ENCODE measurements at regions not wholly inside any gene's neighbourhood (a gene's known extent, or its start where the extent isn't known, plus 50 kb on each side); places are given as distances from the start of the nearest gene placed in this dataset.

- Histone ChIP-seq H2AFZ (no peak overlapping the region), H3K79me2 (replicated peaks; ENCODE audit: insufficient read depth) (no peaks in the 10 kb centered on the region), H3K9me2 (ENCODE audit: insufficient read depth) (no peaks in the 10 kb centered on the region), H3K27me3 (ENCODE audit: insufficient read depth) (no peaks in the 10 kb centered on the region), H3F3A (replicated peaks; ENCODE audit: low read depth) (no peaks in the 10 kb centered on the region), H3K4me2 (no peak overlapping the region), H3K36me3 (ENCODE audit: insufficient read depth) (no peaks in the 10 kb centered on the region), H3K4me3 (no peak overlapping the region), H4K20me1 (replicated peaks; ENCODE audit: insufficient read depth) (no peaks in the 10 kb centered on the region), H3K4me1 (ENCODE audit: insufficient read depth) (no peaks in the 10 kb centered on the region), H3K27ac (ENCODE audit: low read depth) (no peak overlapping the region)
- Mint-ChIP-seq H3K27me3 (ENCODE audit: insufficient read depth, low read depth, poor library complexity) (peaks cover 3% of the 10 kb centered on the region), H3K36me3 (ENCODE audit: low read depth) (no peaks in the 10 kb centered on the region), H3K4me3 (no peak overlapping the region), H3K27ac (no peak overlapping the region), H3K9me3 (no peaks in the 10 kb centered on the region), H3K4me1 (peaks cover 4% of the 10 kb centered on the region)
- DNase-seq (ENCODE audit: low spot score) (no peak), ATAC-seq (no peak)
- no peak for TF ChIP-seq JUNB (IDR thresholded peaks at IDR 0.05; ENCODE audit: unreplicated experiment)
Measured at GRCh38 chr6:16904957-16905356, 143.7 kb upstream of the ATXN1 start.

- H3K4me1 Mint-ChIP-seq = peaks cover 4% of the 10 kb centered on the region
- Histone ChIP-seq H3K4me1 (ENCODE audit: insufficient read depth) (no peaks in the 10 kb centered on the region), H3K4me2 (no peak overlapping the region), H3K9me2 (ENCODE audit: insufficient read depth) (no peaks in the 10 kb centered on the region), H4K20me1 (replicated peaks; ENCODE audit: insufficient read depth) (no peaks in the 10 kb centered on the region), H2AFZ (peak overlapping the region; percentile 14; the same call in 1 of the 2 replicates), H3K79me2 (replicated peaks; ENCODE audit: insufficient read depth) (no peaks in the 10 kb centered on the region), H3K4me3 (no peak overlapping the region), H3F3A (replicated peaks; ENCODE audit: low read depth) (no peaks in the 10 kb centered on the region), H3K27me3 (ENCODE audit: insufficient read depth) (no peaks in the 10 kb centered on the region), H3K36me3 (ENCODE audit: insufficient read depth) (no peaks in the 10 kb centered on the region), H3K27ac (ENCODE audit: low read depth) (no peak overlapping the region)
- TF ChIP-seq, protein P1, sequence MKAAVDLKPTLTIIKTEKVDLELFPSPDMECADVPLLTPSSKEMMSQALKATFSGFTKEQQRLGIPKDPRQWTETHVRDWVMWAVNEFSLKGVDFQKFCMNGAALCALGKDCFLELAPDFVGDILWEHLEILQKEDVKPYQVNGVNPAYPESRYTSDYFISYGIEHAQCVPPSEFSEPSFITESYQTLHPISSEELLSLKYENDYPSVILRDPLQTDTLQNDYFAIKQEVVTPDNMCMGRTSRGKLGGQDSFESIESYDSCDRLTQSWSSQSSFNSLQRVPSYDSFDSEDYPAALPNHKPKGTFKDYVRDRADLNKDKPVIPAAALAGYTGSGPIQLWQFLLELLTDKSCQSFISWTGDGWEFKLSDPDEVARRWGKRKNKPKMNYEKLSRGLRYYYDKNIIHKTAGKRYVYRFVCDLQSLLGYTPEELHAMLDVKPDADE (IDR thresholded peaks at IDR 0.05) = no peak
- TF ChIP-seq JUNB (IDR thresholded peaks at IDR 0.05; ENCODE audit: unreplicated experiment) = no peak
- no peak for TF ChIP-seq REST (IDR thresholded peaks at IDR 0.05; ENCODE audit: unreplicated experiment)
- TF ChIP-seq, protein P2, sequence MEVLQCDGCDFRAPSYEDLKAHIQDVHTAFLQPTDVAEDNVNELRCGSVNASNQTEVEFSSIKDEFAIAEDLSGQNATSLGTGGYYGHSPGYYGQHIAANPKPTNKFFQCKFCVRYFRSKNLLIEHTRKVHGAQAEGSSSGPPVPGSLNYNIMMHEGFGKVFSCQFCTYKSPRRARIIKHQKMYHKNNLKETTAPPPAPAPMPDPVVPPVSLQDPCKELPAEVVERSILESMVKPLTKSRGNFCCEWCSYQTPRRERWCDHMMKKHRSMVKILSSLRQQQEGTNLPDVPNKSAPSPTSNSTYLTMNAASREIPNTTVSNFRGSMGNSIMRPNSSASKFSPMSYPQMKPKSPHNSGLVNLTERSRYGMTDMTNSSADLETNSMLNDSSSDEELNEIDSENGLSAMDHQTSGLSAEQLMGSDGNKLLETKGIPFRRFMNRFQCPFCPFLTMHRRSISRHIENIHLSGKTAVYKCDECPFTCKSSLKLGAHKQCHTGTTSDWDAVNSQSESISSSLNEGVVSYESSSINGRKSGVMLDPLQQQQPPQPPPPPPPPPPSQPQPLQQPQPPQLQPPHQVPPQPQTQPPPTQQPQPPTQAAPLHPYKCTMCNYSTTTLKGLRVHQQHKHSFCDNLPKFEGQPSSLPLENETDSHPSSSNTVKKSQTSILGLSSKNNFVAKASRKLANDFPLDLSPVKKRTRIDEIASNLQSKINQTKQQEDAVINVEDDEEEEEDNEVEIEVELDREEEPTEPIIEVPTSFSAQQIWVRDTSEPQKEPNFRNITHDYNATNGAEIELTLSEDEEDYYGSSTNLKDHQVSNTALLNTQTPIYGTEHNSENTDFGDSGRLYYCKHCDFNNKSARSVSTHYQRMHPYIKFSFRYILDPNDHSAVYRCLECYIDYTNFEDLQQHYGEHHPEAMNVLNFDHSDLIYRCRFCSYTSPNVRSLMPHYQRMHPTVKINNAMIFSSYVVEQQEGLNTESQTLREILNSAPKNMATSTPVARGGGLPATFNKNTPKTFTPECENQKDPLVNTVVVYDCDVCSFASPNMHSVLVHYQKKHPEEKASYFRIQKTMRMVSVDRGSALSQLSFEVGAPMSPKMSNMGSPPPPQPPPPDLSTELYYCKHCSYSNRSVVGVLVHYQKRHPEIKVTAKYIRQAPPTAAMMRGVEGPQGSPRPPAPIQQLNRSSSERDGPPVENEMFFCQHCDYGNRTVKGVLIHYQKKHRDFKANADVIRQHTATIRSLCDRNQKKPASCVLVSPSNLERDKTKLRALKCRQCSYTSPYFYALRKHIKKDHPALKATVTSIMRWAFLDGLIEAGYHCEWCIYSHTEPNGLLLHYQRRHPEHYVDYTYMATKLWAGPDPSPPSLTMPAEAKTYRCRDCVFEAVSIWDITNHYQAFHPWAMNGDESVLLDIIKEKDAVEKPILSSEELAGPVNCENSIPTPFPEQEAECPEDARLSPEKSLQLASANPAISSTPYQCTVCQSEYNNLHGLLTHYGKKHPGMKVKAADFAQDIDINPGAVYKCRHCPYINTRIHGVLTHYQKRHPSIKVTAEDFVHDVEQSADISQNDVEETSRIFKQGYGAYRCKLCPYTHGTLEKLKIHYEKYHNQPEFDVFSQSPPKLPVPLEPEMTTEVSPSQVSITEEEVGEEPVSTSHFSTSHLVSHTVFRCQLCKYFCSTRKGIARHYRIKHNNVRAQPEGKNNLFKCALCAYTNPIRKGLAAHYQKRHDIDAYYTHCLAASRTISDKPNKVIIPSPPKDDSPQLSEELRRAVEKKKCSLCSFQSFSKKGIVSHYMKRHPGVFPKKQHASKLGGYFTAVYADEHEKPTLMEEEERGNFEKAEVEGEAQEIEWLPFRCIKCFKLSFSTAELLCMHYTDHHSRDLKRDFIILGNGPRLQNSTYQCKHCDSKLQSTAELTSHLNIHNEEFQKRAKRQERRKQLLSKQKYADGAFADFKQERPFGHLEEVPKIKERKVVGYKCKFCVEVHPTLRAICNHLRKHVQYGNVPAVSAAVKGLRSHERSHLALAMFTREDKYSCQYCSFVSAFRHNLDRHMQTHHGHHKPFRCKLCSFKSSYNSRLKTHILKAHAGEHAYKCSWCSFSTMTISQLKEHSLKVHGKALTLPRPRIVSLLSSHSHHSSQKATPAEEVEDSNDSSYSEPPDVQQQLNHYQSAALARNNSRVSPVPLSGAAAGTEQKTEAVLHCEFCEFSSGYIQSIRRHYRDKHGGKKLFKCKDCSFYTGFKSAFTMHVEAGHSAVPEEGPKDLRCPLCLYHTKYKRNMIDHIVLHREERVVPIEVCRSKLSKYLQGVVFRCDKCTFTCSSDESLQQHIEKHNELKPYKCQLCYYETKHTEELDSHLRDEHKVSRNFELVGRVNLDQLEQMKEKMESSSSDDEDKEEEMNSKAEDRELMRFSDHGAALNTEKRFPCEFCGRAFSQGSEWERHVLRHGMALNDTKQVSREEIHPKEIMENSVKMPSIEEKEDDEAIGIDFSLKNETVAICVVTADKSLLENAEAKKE (CRISPR knock-in tag; IDR thresholded peaks at IDR 0.05) = no peak
- TF ChIP-seq, protein P3, sequence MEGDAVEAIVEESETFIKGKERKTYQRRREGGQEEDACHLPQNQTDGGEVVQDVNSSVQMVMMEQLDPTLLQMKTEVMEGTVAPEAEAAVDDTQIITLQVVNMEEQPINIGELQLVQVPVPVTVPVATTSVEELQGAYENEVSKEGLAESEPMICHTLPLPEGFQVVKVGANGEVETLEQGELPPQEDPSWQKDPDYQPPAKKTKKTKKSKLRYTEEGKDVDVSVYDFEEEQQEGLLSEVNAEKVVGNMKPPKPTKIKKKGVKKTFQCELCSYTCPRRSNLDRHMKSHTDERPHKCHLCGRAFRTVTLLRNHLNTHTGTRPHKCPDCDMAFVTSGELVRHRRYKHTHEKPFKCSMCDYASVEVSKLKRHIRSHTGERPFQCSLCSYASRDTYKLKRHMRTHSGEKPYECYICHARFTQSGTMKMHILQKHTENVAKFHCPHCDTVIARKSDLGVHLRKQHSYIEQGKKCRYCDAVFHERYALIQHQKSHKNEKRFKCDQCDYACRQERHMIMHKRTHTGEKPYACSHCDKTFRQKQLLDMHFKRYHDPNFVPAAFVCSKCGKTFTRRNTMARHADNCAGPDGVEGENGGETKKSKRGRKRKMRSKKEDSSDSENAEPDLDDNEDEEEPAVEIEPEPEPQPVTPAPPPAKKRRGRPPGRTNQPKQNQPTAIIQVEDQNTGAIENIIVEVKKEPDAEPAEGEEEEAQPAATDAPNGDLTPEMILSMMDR (conservative IDR thresholded peaks at IDR 0.05; ENCODE audit: low read depth in 2 of 2) = no peak
- TF ChIP-seq ZNF114 (CRISPR knock-in tag; IDR thresholded peaks at IDR 0.05) = no peak
- no peak for ATAC-seq
- H3K36me3 Mint-ChIP-seq (ENCODE audit: low read depth) = no peaks in the 10 kb centered on the region
- H3K27ac Mint-ChIP-seq = no peak overlapping the region
- DNase-seq (ENCODE audit: low spot score) = no peak
- peaks cover 3% of the 10 kb centered on the region for H3K27me3 Mint-ChIP-seq (ENCODE audit: insufficient read depth, low read depth, poor library complexity)
- no peaks in the 10 kb centered on the region for H3K9me3 Mint-ChIP-seq
- no peak overlapping the region for H3K4me3 Mint-ChIP-seq
Measured at GRCh38 chr6:16903470-16903869, 142.2 kb upstream of the ATXN1 start.

Data from GM23338 (cell line).